Stimulated activated CD8-positive, alpha-beta memory T cell treated with anti-CD3 and anti-CD28 coated beads, Interleukin-15, amount 100 ng/mL, for 48 hours (primary cell): ENCODE measurements at regions not wholly inside any gene's neighbourhood (a gene's known extent, or its start where the extent isn't known, plus 50 kb on each side); places are given as distances from the start of the nearest gene placed in this dataset.
"Not testable (repeated sequence)": the region's sequence is repeated elsewhere in the genome, so short reads cannot be mapped to it uniquely, and the experiment has no call there.

ENCODE experiments used
- DNase-seq, 2 donors: peaks; one replicate each; pipeline ENCODE4 v3.0.0-alpha.2; 2020; ENCODE audit warnings: low read depth in 2 of 2

DNA sequence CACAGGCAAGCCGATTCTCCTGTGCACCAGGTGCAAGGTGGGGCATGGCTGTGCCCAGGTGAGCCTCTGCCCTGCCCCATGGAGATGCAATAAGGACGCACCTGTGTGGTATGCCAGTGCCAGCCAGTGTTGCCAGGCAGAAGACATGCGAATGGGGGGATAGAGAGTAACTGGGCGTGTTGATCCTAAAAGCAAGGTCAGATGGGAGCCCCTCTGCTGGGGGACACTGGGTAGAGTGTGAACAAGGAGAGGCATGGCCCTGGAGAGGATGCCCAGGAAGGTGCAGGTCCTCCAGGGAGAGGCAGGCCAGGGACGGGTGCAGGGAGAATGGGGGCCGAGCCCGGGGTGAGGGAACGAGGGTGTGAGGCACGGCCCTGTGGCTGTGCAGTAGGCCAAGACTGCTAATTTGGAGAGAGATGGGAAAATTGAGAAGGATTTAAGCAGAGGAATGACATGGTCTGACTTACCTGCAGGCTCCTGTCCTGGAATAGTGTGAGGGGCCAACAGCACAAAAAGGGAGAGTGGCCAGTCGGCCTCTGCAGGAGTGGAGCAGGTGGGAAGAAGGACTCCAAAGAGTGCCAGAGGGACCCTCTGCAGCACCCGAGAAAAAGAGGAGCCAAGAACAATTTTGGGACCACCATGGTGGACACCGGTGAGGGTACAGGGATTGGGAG is 690.4 kb upstream of the HS6ST1 start:
- no peak for DNase-seq

- DNase-seq = no peak
These were observed 691.0 kb upstream of the HS6ST1 start for GRCh38 chr2:129009555-129010146.

DNA sequence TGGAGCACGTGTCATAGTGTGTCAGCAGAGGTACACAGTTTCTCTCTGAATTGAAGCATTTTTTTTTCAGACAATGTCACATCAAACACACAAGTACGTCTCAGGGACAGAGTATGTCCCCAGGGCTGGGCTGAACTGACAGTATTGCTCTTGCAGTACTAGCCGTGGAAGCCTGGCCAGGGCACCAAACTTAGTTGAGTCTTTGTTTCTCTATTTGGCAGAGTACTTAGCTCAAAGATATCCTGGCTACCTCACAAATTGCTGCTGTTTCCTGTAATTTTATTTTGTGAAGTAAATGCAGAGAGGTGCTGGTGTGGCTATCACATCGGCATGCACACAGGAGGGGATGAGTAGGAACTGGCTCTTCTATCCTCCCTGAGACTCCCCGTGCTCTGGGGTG is 691.6 kb upstream of the HS6ST1 start:
- no peak for DNase-seq

DNA sequence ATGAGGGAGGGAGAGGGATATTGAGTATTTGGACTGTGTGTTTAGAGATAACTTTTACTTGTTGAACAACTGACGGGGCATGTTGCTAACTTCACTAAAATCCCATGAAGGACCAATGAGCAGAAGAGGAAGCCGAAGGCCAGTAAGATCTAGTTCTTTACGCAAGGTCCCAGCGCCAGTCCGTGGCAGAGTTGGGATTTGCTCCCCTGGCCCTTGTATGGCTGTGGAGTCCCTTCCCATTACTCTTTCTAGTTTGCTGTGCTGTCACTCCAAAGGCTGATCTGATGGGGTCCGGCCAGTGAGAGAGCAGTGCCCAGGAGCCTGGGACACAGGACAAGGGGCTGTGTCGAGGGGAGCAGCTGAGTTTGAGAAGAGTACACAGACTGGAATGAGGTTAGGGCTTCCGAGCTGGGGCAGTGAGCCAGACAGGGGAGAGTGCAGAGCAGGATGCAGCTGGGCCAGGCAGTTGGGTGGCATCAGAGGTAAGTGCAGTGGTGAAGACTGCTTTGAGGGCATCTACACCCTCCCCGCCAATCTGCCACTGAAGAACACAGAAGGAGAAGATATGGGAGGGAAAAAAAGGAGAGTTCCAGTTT is 692.9 kb upstream of the HS6ST1 start:
- DNase-seq = no peak

- no peak for DNase-seq
These were observed 695.8 kb upstream of the HS6ST1 start for GRCh38 chr2:129014432-129014831.

GRCh38 chr2:129015397-129016285 is 697.0 kb upstream of the HS6ST1 start:
- DNase-seq = no peak

DNA sequence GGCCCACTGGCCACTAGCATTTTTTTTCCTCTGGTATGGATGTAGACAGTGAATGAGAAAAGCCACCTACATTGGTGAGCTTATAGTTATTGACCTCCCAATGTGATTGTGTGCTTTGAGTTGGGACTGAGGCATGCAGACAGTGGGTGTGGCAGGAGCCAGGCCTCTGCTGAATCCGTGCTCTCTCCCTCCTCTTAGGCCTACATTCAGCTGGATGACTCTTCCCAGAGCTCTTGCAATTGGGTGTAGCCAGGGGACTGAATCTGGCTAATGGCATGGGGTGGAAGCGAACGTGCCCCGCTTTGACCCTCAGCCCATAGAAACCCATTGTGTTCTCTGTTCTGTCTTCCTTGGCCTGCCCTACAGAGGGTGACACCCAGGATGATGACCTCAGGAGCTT is 698.3 kb upstream of the HS6ST1 start:
- no peak for DNase-seq

DNA sequence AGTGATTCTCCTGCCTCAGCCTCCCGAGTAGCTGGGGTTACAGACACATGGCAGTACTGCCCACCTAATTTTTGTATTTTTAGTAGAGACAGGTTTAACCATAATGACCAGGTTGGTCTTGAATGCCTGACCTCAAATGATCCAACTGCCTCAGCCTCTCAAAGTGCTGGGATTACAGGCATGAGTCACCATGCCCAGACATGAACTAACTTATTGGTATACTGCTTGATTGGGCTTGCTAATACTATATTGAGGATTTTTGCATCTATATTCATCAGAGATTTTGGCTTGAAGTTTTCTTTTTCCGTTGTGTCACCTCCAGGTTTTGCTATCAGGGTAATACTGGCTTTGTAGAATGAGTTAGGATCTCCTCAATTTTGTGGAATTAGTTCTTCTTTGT is 706.1 kb upstream of the HS6ST1 start:
- no peak for DNase-seq

- DNase-seq = no peak
These were observed 717.3 kb upstream of the HS6ST1 start for GRCh38 chr2:129035992-129036391.

DNA sequence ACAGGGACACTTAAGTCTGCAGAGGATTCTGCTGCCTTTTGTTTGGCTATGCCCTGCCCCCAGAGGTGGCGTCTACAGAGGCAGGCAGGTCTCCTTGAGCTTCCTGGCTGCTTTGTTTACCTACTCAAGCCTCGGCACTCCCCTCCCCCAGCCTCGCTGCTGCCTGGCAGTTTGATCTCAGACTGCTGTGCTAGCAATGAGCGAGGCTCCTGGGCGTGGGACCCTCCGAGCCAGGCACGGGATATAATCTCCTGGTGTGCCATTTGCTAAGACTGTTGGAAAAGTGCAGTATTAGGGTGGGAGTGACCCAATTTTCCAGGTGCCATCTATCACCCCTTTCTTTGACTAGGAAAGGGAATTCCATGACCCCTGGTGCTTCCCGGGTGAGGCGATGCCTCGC is 725.0 kb upstream of the HS6ST1 start:
- DNase-seq = not testable (repeated sequence)

DNA sequence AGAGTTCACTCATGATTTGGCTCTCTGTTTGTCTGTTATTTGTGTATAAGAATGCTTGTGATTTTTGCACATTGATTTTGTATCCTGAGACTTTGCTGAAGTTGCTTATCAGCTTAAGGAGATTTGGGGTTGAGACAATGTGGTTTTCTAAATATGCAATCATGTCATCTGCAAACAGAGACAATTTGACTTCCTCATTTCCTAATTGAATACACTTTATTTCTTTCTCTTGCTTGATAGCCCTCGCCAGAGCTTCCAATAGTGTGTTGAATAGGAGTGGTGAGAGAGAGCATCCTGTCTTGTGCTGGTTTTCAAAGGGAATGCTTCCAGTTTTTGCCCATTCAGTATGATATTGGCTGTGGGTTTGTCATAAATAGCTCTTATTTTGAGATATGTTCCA is 727.8 kb upstream of the HS6ST1 start:
- not testable (repeated sequence) for DNase-seq

DNA sequence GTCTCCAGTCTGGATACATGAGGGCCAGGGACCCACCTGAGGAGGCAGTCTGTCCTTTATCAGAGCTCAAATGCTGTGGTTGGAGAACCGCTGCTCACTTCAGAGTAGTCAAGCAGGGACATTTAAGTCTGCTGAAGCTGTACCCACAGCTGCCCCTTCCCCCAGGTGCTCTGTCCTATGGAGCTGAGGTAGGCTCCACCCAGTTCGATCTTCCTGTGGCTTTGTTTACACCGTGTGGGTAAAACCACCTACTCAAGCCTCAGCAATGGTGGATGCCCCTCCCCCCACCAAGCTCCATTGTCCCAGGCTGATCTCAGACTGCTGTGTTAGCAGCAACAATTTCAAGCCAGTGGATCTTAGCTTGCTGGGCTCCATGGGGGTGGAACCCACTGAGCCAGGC is 731.4 kb upstream of the HS6ST1 start:
- no peak for DNase-seq

- DNase-seq = no peak
These were observed 736.6 kb upstream of the HS6ST1 start for GRCh38 chr2:129055242-129055641.

DNA sequence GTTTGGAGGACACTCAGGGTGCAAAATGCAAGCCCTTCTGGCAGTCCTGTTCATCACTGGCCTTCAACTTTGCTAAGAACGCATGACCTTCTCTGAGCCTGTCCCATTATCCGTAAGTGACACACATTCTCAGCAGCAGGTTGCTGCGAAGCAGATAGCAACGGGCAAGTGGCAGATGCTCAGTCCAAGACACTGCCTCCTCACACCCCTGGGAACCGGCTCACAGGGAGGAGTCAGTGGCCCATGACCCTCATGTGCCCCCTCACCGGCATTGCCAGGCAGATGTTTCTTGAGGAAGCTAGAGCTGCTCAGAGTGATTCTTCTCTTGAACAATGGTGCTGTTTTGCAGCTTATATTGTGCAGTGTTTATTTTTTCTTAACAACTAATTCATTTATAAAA is 737.2 kb upstream of the HS6ST1 start:
- DNase-seq = no peak

GRCh38 chr2:129056309-129056958 is 737.8 kb upstream of the HS6ST1 start:
- no peak for DNase-seq

GRCh38 chr2:129056959-129057317 is 738.3 kb upstream of the HS6ST1 start:
- no peak for DNase-seq

DNA sequence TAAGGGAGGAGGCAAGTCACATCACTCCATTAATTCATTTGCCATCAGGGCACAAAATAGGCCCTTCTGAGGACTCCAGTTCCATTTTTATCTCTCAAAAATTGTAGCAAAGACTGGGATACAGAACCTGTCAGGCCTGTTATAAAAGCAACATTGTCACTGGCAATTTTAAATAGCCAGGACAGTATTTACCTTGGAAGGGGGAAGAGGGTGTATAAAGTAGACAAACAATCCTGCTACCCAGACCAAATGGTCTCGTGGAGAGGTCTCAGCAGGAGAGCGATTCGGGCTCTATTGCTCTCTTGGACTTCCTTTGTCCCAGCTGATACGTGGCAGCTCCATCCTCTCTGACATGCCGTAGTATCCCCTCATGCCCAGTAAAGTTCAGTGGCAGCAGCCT is 740.3 kb upstream of the HS6ST1 start:
- no peak for DNase-seq

GRCh38 chr2:129059476-129059875 is 740.8 kb upstream of the HS6ST1 start:
- DNase-seq = no peak

GRCh38 chr2:129061069-129061768 is 742.6 kb upstream of the HS6ST1 start:
- no peak for DNase-seq

- DNase-seq = no peak
These were observed 743.1 kb upstream of the HS6ST1 start for GRCh38 chr2:129061769-129062121.

GRCh38 chr2:129062146-129062912 is 743.7 kb upstream of the HS6ST1 start:
- DNase-seq = no peak
